Mesenchymal stem cell (in vitro differentiated cells and primary cell): ENCODE measurements at regions not wholly inside any gene's neighbourhood (a gene's known extent, or its start where the extent isn't known, plus 50 kb on each side); places are given as distances from the start of the nearest gene placed in this dataset.

ENCODE experiments used
- DNase-seq: peaks from one replicate; pipeline ENCODE4 v3.0.0-alpha.2; 2013
- H2AFZ ChIP-seq: one replicate; pipeline ENCODE4 v1.6.1; 2013; ENCODE audit warnings: low read depth, mild to moderate bottlenecking, control low read depth, inconsistent platforms, low read length, moderate library complexity
- H2AK5ac ChIP-seq: 2 replicates; pipeline ENCODE4 v1.6.1; 2013; ENCODE audit warnings: low read length, moderate library complexity, mild to moderate bottlenecking, inconsistent platforms; ENCODE audit not compliant: severe bottlenecking
- H2BK120ac ChIP-seq: one replicate; pipeline ENCODE4 v1.6.1; 2013; ENCODE audit warnings: low read depth, mild to moderate bottlenecking, inconsistent platforms, low read length, moderate library complexity
- H2BK12ac ChIP-seq, 2 experiments: one replicate each; pipeline ENCODE4 v1.6.1; 2013; ENCODE audit warnings: inconsistent platforms in 2 of 2, low read length in 2 of 2, mild to moderate bottlenecking in 2 of 2, moderate library complexity in 2 of 2, control low read depth in 1 of 2
- H2BK15ac ChIP-seq: one replicate; pipeline ENCODE4 v1.6.1; 2013; ENCODE audit warnings: mild to moderate bottlenecking, low read depth, inconsistent platforms; ENCODE audit not compliant: poor library complexity, severe bottlenecking
- H2BK5ac ChIP-seq: 2 replicates; pipeline ENCODE4 v1.6.1; 2013; ENCODE audit warnings: low read depth, mild to moderate bottlenecking, low read length, control low read depth, inconsistent platforms; ENCODE audit not compliant: poor library complexity, severe bottlenecking
- H3K14ac ChIP-seq, 2 experiments: one replicate each; pipeline ENCODE4 v1.6.1; 2013; ENCODE audit warnings: inconsistent platforms in 2 of 2, low read length in 2 of 2, control low read depth in 1 of 2, mild to moderate bottlenecking in 1 of 2, moderate library complexity in 1 of 2
- H3K18ac ChIP-seq, 2 experiments: one replicate each; pipeline ENCODE4 v1.6.1; 2013; ENCODE audit warnings: inconsistent platforms in 2 of 2, low read length in 2 of 2, control low read depth in 1 of 2, low read depth in 1 of 2, mild to moderate bottlenecking in 1 of 2
- H3K23ac ChIP-seq, 2 experiments: one replicate each; pipeline ENCODE4 v1.6.1; 2013; ENCODE audit warnings: inconsistent platforms in 2 of 2, low read length in 2 of 2, mild to moderate bottlenecking in 2 of 2, moderate library complexity in 2 of 2, control low read depth in 1 of 2
- H3K27ac ChIP-seq: 2 replicates; pipeline ENCODE4 v1.5.1; 2013; ENCODE audit warnings: mild to moderate bottlenecking, moderate library complexity, low read length, control low read depth, inconsistent platforms; ENCODE audit not compliant: poor library complexity, severe bottlenecking
- H3K27me3 ChIP-seq, 2 experiments: 2 replicates each; pipeline versions ENCODE4 v1.6.1 to v1.7.0; 2013; ENCODE audit warnings: low read length in 2 of 2, mild to moderate bottlenecking in 2 of 2, moderate library complexity in 2 of 2, control low read depth in 1 of 2, inconsistent platforms in 1 of 2; ENCODE audit not compliant: control insufficient read depth in 1 of 2, insufficient read depth in 1 of 2
- H3K36me3 ChIP-seq, 2 experiments: 2 replicates each; pipeline versions ENCODE4 v1.6.1 to v1.7.0; 2013; ENCODE audit warnings: low read length in 2 of 2, control low read depth in 1 of 2, inconsistent platforms in 1 of 2, low read depth in 1 of 2, mild to moderate bottlenecking in 1 of 2; ENCODE audit not compliant: insufficient read depth in 2 of 2, control insufficient read depth in 1 of 2
- H3K4ac ChIP-seq, 2 experiments: one replicate each; pipeline ENCODE4 v1.6.1; 2013; ENCODE audit warnings: inconsistent platforms in 2 of 2, low read length in 2 of 2, mild to moderate bottlenecking in 2 of 2, moderate library complexity in 2 of 2, control low read depth in 1 of 2, low read depth in 1 of 2
- H3K4me1 ChIP-seq: 2 replicates; pipeline ENCODE4 v1.6.1; 2013; ENCODE audit warnings: low read depth, low read length, control low read depth; ENCODE audit not compliant: control insufficient read depth, insufficient read depth
- H3K4me2 ChIP-seq: 2 replicates; pipeline ENCODE4 v1.6.1; 2013; ENCODE audit warnings: low read length, mild to moderate bottlenecking, inconsistent platforms; ENCODE audit not compliant: poor library complexity, severe bottlenecking
- H3K4me3 ChIP-seq, 2 experiments: 2 replicates each; pipeline versions ENCODE4 v1.5.1 to v1.7.0; 2013; ENCODE audit warnings: low read length in 2 of 2, mild to moderate bottlenecking in 2 of 2, control low read depth in 1 of 2, low read depth in 1 of 2; ENCODE audit not compliant: insufficient read depth in 1 of 2
- H3K79me1 ChIP-seq: replicated peaks from 2 replicates; pipeline ENCODE4 v1.6.1; 2013; ENCODE audit warnings: mild to moderate bottlenecking, control low read depth, low read length, inconsistent platforms; ENCODE audit not compliant: poor library complexity, severe bottlenecking
- H3K9ac ChIP-seq: 2 replicates; pipeline ENCODE4 v1.7.0; 2013; ENCODE audit warnings: mild to moderate bottlenecking, low read length, moderate library complexity
- H3K9me3 ChIP-seq: 2 replicates; pipeline ENCODE4 v1.7.0; 2013; ENCODE audit warnings: mild to moderate bottlenecking, low read length; ENCODE audit not compliant: control insufficient read depth
- H4K8ac ChIP-seq: one replicate; pipeline ENCODE4 v1.6.1; 2013; ENCODE audit warnings: inconsistent platforms, mild to moderate bottlenecking, low read length, moderate library complexity
- H4K91ac ChIP-seq: one replicate; pipeline ENCODE4 v1.6.1; 2013; ENCODE audit warnings: mild to moderate bottlenecking, low read length, inconsistent platforms
- WGBS: methylation state at CpG from one replicate; pipeline ENCODE4 v1.1.7; 2013; ENCODE audit warnings: mixed read lengths; 5-methylcytosine and 5-hydroxymethylcytosine counted together

- no peaks in the 10 kb centered on the region for H3K79me1 ChIP-seq
- peaks cover 3 to 7% of the 10 kb centered on the region in 2 experiments for H3K27me3 ChIP-seq
- H2BK120ac ChIP-seq = no peak overlapping the region
- H3K18ac ChIP-seq = no peak overlapping the region
- H3K36me3 ChIP-seq = no peaks in the 10 kb centered on the region
- H2BK15ac ChIP-seq = no peak overlapping the region
- H2AK5ac ChIP-seq = no peak overlapping the region
- no peak overlapping the region for H2BK12ac ChIP-seq
- no peak overlapping the region for H3K23ac ChIP-seq
- no peak overlapping the region for H3K9ac ChIP-seq
- no peak overlapping the region for H3K14ac ChIP-seq
- H3K4me3 ChIP-seq = no peak overlapping the region
- no peak overlapping the region for H2BK5ac ChIP-seq
- H3K27ac ChIP-seq = no peak overlapping the region
- no peak overlapping the region for H4K91ac ChIP-seq
- H2AFZ ChIP-seq = no peak overlapping the region
- DNase-seq = peak; percentile 3
- H4K8ac ChIP-seq = no peak overlapping the region
- H3K9me3 ChIP-seq = no peaks in the 10 kb centered on the region
- H3K4me2 ChIP-seq = no peak overlapping the region
- no peak overlapping the region for H3K4ac ChIP-seq
- H3K4me1 ChIP-seq = no peaks in the 10 kb centered on the region
These were observed 351.2 kb upstream of the MAP3K7 start for GRCh38 chr6:90938122-90938521.

GRCh38 chr6:90936286-90936685 lies 349.4 kb upstream of the MAP3K7 start:
- Histone ChIP-seq H3K14ac (no peak overlapping the region), H3K4me3 (no peak overlapping the region), H3K79me1 (no peaks in the 10 kb centered on the region), H3K4me2 (no peak overlapping the region), H3K9me3 (no peaks in the 10 kb centered on the region), H2BK120ac (no peak overlapping the region), H3K23ac (no peak overlapping the region), H3K27ac (no peak overlapping the region), H3K36me3 (no peaks in the 10 kb centered on the region), H3K4me1 (no peaks in the 10 kb centered on the region), H3K4ac (no peak overlapping the region), H4K91ac (no peak overlapping the region), H3K27me3 (peaks cover 3 to 11% of the 10 kb centered on the region in 2 experiments), H4K8ac (no peak overlapping the region), H2BK15ac (no peak overlapping the region), H2AFZ (no peak overlapping the region), H2BK12ac (no peak overlapping the region), H2BK5ac (no peak overlapping the region), H3K18ac (no peak overlapping the region), H2AK5ac (no peak overlapping the region), H3K9ac (no peak overlapping the region)
- WGBS = 55% methylated on average over 5 of the region's 5 CpGs
- no peak for DNase-seq

- no peak overlapping the region for H3K4me3 ChIP-seq
- no peaks in the 10 kb centered on the region for H3K79me1 ChIP-seq
- H2AFZ ChIP-seq = no peak overlapping the region
- H3K9ac ChIP-seq = no peak overlapping the region
- no peak overlapping the region for H2BK12ac ChIP-seq
- 82% methylated on average over 6 of the region's 7 CpGs for WGBS
- no peak overlapping the region for H3K14ac ChIP-seq
- no peak overlapping the region for H3K4ac ChIP-seq
- H3K18ac ChIP-seq = no peak overlapping the region
- no peak overlapping the region for H3K23ac ChIP-seq
- no peak overlapping the region for H2BK5ac ChIP-seq
- H2BK15ac ChIP-seq = no peak overlapping the region
- no peaks in the 10 kb centered on the region for H3K9me3 ChIP-seq
- no peak overlapping the region for H2BK120ac ChIP-seq
- DNase-seq = no peak
- no peak overlapping the region for H3K27ac ChIP-seq
- no peaks in the 10 kb centered on the region for H3K36me3 ChIP-seq
- no peak overlapping the region for H3K4me2 ChIP-seq
- no peak overlapping the region for H4K8ac ChIP-seq
- no peaks in the 10 kb centered on the region for H3K4me1 ChIP-seq
- H2AK5ac ChIP-seq = no peak overlapping the region
- H3K27me3 ChIP-seq = peaks cover 3 to 11% of the 10 kb centered on the region in 2 experiments
- H4K91ac ChIP-seq = no peak overlapping the region
These were observed 348.1 kb upstream of the MAP3K7 start for GRCh38 chr6:90934966-90935365.

- H4K8ac ChIP-seq = no peak overlapping the region
These were observed 347.2 kb upstream of the MAP3K7 start for GRCh38 chr6:90934081-90934480.

More at GRCh38 chr6:90934081-90934480, 347.2 kb upstream of the MAP3K7 start:
- Histone ChIP-seq H3K4me3 (no peak overlapping the region), H2AK5ac (no peak overlapping the region), H4K91ac (no peak overlapping the region), H3K79me1 (no peaks in the 10 kb centered on the region), H2BK120ac (no peak overlapping the region), H3K27me3 (peaks cover 0 to 11% of the 10 kb centered on the region in 2 experiments), H3K18ac (no peak overlapping the region), H3K9me3 (no peaks in the 10 kb centered on the region), H2BK15ac (no peak overlapping the region), H3K23ac (no peak overlapping the region), H2BK12ac (no peak overlapping the region), H3K4me2 (no peak overlapping the region), H2BK5ac (no peak overlapping the region), H3K27ac (no peak overlapping the region), H2AFZ (no peak overlapping the region), H3K4ac (no peak overlapping the region), H3K14ac (no peak overlapping the region), H3K9ac (no peak overlapping the region), H3K36me3 (no peaks in the 10 kb centered on the region), H3K4me1 (no peaks in the 10 kb centered on the region)
- no peak for DNase-seq
- WGBS = 83% methylated on average over 4 of the region's 5 CpGs
